Stimulated activated naive CD4-positive, alpha-beta T cell treated with Interleukin-2 at 50 U/mL for 16 hours (primary cell): ENCODE measurements at regions not wholly inside any gene's neighbourhood (a gene's known extent, or its start where the extent isn't known, plus 50 kb on each side); places are given as distances from the start of the nearest gene placed in this dataset.
"Not testable (repeated sequence)": the region's sequence is repeated elsewhere in the genome, so short reads cannot be mapped to it uniquely, and the experiment has no call there.

ENCODE experiments used
- DNase-seq: peaks from one replicate; lab custom pipeline; 2025; lab: John Stamatoyannopoulos, UW

GRCh38 chr2:64918220-64918886 is 70.8 kb upstream of the SLC1A4 start:
- DNase-seq: no peak

DNA sequence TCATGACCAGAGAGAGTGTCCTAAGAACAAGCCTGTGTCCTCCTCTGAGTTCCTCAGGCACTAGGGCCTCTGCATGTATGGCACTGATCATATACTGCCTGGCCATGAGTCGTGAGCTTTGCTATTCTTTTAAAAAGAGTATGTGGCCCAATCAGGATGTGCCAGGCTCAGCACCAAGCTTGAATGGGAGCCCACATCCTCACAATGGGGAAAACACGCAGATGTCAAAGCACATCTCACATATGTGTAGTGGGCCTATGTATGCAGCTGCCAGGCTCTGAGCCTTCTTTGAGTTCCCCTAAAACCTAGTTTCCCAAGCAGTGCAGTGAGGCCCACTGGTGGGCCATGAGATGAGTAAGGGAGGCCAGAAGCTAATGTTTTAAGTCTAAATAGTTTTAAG is 69.9 kb upstream of the SLC1A4 start:
- DNase-seq: no peak

- no peak for DNase-seq
Observed at GRCh38 chr2:64922482-64923384, 66.5 kb upstream of the SLC1A4 start.

GRCh38 chr2:64923385-64923710 is 65.9 kb upstream of the SLC1A4 start:
- no peak for DNase-seq

GRCh38 chr2:64924170-64924934 is 64.8 kb upstream of the SLC1A4 start:
- no peak for DNase-seq

DNA sequence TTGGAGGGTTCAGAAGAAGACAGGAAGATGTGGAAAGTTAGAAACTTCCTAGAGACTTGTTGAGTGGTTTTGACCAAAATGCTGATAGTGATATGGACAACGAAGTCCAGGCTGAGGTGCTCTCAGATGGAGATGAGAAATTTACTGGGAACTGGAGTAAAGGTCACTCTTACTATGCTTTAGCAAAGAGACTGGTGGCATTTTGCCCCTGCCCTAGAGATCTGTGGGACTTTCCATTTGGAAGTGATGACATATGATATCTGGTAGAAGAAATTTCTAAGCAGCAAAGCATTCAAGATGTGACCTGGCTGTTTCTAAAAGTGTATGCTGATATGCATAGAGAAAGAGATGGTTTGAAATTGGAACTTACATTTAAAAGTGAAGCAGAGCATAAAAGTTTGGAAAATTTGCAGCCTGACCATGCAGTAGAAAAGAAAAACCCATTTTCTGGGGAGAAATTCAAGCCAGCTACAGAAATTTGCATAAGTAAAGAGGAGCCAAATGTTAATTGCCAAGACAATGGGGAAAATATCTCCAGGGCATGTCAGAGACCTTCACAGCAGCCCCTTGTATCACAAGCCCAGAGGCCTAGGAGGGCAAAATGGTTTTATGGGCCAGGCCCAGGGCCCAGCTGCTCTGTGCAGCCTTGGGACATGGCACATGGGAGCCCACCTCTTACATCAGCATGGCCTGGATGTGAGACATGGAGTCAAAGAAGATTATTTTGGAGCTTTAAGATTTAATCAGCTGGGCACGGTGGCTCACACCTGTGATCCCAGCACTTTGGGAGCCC is 63.1 kb upstream of the SLC1A4 start:
- not testable (repeated sequence) for DNase-seq

GRCh38 chr2:64928813-64929212 is 60.4 kb upstream of the SLC1A4 start:
- DNase-seq: no peak

DNA sequence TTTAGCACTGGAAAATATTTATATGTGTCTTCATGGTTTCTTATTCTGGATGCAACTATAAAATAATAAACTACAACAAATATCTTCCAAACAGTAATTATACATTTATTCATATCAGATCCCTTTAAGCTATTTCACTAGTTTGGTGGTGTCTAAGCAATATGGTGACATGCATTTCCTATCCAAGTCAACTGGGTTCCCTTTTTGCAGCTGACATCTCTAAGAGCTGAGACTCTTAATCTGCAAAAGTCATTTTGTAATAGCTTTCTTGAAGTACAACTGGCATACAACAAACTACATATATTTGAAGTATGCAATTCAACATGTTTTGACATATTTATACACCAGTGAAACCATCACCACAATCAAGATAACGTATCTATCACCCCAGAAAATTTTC is 59.9 kb upstream of the SLC1A4 start:
- no peak for DNase-seq

GRCh38 chr2:64930258-64930671 is 58.9 kb upstream of the SLC1A4 start:
- DNase-seq: no peak

GRCh38 chr2:64931246-64932115 is 57.7 kb upstream of the SLC1A4 start:
- no peak for DNase-seq

DNA sequence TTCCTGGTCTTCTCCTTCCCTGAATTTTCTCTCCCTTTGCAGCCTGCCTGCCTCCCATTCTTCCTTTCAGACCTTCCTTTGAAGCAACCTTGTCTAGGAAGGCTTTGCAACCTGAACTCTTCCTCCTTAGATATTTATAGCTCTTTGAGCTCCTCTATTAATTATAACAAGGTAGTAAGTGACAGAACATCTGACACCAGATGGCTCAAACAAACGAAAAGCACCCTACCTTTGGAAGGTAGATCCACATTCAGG is 57.2 kb upstream of the SLC1A4 start:
- DNase-seq: no peak

DNA sequence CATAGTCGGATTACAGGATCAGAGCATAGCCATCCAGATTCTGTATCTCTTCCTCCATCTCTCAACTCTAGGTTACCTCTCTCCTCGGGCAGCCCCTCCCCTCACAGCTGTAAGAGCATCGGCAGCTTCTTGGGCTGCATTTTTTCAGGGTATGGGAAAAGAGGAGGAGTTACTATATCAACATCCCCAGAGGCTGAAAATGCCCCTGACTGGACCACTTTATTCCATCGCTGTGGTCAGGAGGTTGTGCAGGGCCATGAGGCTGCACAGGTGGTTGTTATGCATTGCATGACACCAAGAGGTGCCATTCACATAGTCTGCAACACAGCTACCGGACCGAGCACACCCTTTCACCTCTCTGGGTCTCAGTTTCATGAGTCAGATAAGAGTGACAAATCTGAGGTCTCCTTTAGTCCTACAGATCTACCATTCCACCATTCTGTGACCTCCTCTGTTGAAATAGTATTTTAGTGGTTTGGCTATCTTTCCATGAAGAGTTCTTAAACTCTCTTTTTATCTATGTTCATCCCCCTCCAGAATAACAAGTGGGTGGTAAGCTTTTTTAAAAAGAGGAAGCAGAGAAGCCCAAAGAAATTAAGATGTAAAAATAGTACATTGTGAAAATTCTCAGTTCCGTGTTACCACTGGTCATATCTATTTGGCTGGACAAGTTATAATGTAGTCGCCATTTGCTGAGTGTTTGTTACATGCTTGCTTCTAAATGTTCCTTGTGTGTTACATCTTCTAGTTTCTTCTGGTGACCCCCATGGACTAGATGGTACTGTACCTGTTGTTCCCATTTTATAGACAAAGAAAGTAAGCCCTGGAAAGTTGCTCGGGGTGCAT is 56.6 kb upstream of the SLC1A4 start:
- no peak for DNase-seq

DNA sequence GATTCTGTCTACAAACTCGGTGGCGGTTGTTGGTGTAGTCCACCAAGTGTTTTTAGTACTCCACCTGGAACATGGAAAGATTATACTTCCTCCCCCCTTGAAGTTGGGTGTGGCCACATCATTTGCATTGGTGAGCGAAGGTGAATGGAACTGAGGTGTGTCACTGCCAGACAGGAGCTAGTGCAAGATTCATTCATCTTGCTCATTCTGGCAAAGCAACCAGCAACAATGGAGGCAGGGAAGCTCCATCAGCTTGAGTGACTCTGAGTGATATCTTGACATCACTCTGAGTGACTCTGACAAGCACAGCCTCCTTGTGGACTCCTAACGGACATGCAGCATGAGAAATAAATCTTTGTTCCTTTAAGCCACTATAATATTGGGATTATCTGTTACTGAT is 54.7 kb upstream of the SLC1A4 start:
- DNase-seq: no peak

- no peak for DNase-seq
Observed at GRCh38 chr2:64936809-64937208, 52.4 kb upstream of the SLC1A4 start.

GRCh38 chr2:64937314-64937686 is 51.9 kb upstream of the SLC1A4 start:
- not testable (repeated sequence) for DNase-seq

DNA sequence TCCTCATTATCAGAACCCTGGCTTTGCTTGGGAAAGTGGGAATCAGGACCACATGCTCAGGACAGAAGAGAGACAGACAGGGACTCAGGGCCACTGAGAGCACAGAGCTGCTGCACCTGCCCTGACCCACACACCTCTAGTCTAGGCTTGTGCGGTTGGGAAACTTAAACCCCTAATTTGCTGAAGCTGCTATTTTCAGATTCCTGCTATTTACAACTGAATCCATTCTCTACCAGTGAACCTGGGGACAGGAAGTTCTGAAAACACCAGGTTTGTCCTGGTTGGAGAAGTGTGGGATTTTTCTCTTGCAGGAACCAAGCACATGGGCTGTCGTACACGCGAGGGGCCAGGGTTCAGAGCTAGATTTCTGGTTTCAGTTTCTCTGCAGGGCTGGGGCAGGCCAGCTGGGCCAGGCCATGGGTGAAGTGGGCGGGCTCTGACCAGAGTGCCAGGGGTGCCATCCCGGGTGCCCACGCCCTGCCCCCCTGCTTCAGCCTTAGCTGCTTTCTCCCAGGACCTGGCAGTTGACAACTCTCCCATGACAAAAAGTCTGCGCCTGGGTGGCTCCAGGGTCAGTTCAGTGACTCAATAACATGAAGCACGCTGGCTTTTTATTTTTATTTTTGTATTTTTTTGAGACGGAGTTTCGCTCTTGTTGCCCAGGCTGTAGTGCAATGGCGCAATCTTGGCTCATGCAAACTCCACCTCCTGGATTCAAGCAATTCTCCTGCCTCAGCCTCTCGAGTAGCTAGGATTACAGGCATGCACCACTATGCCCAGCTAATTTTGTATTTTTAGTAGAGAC is 51.3 kb upstream of the SLC1A4 start:
- DNase-seq: no peak

DNA sequence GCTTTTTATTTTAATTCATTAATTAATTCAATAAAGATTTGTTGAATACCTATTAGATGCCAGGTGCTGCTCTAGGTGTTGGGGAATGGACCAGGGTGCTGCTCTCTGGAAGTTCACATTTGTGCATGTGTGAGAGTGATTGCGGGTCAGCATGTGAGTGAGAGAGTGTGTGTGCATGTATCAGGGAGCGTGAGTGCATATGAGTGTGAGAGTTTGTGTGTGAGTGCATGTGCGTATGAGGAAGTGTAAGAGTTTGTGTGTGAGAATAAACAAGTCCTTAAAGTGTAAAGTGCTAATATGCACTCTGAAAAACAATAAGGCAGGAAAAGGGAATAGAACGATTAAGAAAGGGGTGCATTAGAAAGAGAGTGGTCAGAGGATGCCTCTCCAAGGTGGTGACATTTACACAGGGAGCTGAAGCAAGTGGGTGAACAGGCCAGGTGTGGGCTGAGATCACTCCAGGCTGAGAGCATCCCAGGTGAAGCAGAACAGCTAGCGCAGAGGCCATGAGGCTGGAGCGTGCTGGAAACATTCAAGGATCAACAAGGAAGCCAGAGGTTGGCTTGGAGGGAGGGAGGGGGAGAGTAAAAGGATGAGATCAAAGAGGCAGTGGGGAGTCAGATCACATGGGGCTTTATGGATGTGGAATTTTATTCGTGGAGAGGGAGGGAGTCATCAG is 50.5 kb upstream of the SLC1A4 start:
- no peak for DNase-seq

- DNase-seq: no peak
Observed at GRCh38 chr2:64939332-64939917, 49.8 kb upstream of the SLC1A4 start.
